GM12878 (cell line): ENCODE measurements at regions not wholly inside any gene's neighbourhood (a gene's known extent, or its start where the extent isn't known, plus 50 kb on each side); places are given as distances from the start of the nearest gene placed in this dataset.

Experiments used
- ATAC-seq: fragments of 200-7000 bp; cut with Tn5 transposase; 3 replicates; pipeline ENCODE4 v1.9.1; 2020; ENCODE audit warnings: mild to moderate bottlenecking, moderate library complexity
- BruUV-seq: library from RNA; stranded (reverse); fragments of 400-500 nt; replicated peaks from 2 replicates; lab custom pipeline; 2021; lab: Mats Ljungman, UMichigan
- CTCF ChIA-PET: fragments of 300-600 bp; sonication (Branson Sonifier 250); formaldehyde crosslinking; extraction: SDS; loops from one replicate; lab custom pipeline; 2021; ENCODE audit warnings: inconsistent platforms; lab: Yijun Ruan, JAX
- POLR2A ChIA-PET: fragments of 350-600 bp; formaldehyde crosslinking; extraction: SDS; loops from one replicate; lab custom pipeline; 2021; ENCODE audit warnings: inconsistent platforms; lab: Charles Lee
- RAD21 ChIA-PET: fragments of 300-600 bp; sonication (Branson Sonifier 250); formaldehyde crosslinking; loops from one replicate; lab custom pipeline; 2023; ENCODE audit warnings: antibody characterized with exemption; ENCODE audit not compliant: unreplicated experiment; lab: Charles Lee
- SMC1A ChIA-PET: fragments of 300-600 bp; sonication (Branson Sonifier 250); formaldehyde crosslinking; loops from one replicate; lab custom pipeline; 2023; ENCODE audit not compliant: unreplicated experiment, uncharacterized antibody; lab: Charles Lee
- DNase-seq: peaks from one replicate; pipeline ENCODE4 v3.0.0-alpha.2; 2011; ENCODE audit warnings: low read depth, low spot score
- FAIRE-seq: peaks from 3 replicates; lab custom pipeline; 2011; peaks lifted over from hg19 to GRCh38; lab: Jason Lieb, UNC
- H2AFZ ChIP-seq: 2 replicates; pipeline ENCODE4 v1.6.0; 2011; ENCODE audit warnings: low read depth, low read length, control low read depth; ENCODE audit not compliant: control insufficient read depth
- H3K27ac ChIP-seq: 2 replicates; pipeline ENCODE4 v1.5.1; 2011; ENCODE audit warnings: control low read depth; ENCODE audit not compliant: control insufficient read depth, insufficient read depth
- H3K27me3 ChIP-seq, 2 experiments: replicated peaks in 1 of 2; 2 replicates each; pipeline versions ENCODE4 v1.6.0 to v1.6.1; 2011; ENCODE audit warnings: low read length in 1 of 2; ENCODE audit not compliant: control insufficient read depth in 2 of 2, insufficient read depth in 2 of 2
- H3K36me3 ChIP-seq, 2 experiments: 2 replicates each; pipeline ENCODE4 v1.5.1; 2011; ENCODE audit warnings: low read length in 1 of 2; ENCODE audit not compliant: control insufficient read depth in 2 of 2, insufficient read depth in 2 of 2
- H3K4me1 ChIP-seq: 2 replicates; pipeline ENCODE4 v1.6.1; 2011; ENCODE audit warnings: mild to moderate bottlenecking, low read length, moderate library complexity, mixed read lengths; ENCODE audit not compliant: control insufficient read depth, insufficient read depth
- H3K4me2 ChIP-seq: 2 replicates; pipeline ENCODE4 v1.6.0; 2011; ENCODE audit warnings: control low read depth; ENCODE audit not compliant: control insufficient read depth, insufficient read depth
- H3K4me3 ChIP-seq: fragments of 200-600 bp; sonication (generic); 2 replicates; pipeline ENCODE4 v1.5.1; 2016
- H3K79me2 ChIP-seq: 2 replicates; pipeline ENCODE4 v1.6.0; 2011; ENCODE audit warnings: low read length; ENCODE audit not compliant: control insufficient read depth, insufficient read depth
- H3K9ac ChIP-seq: 2 replicates; pipeline ENCODE4 v1.8.0; 2011; ENCODE audit warnings: low read length, control low read depth, mixed read lengths; ENCODE audit not compliant: control insufficient read depth, insufficient read depth
- H3K9me3 ChIP-seq: replicated peaks from 3 replicates; pipeline ENCODE4 v1.5.1; 2011; ENCODE audit warnings: mild to moderate bottlenecking, low read length; ENCODE audit not compliant: control insufficient read depth, insufficient read depth
- H4K20me1 ChIP-seq: 2 replicates; pipeline ENCODE4 v1.6.0; 2011; ENCODE audit not compliant: control insufficient read depth, insufficient read depth
- ASH2L ChIP-seq: fragments of 300-600, 200-600 bp; sonication (generic); IDR thresholded peaks from 2 replicates; pipeline ENCODE4 v1.6.1; 2017; ENCODE audit warnings: low read depth, mild to moderate bottlenecking, borderline replicate concordance
- BHLHE40 ChIP-seq, 2 experiments: fragments of 450-650 bp in 1 of 2; IDR thresholded peaks; 2 replicates each; pipeline ENCODE4 v1.6.1; 2011 to 2017; ENCODE audit warnings: low read depth in 2 of 2, borderline replicate concordance in 1 of 2, improper control_type of control experiment in 1 of 2, low read length in 1 of 2, mild to moderate bottlenecking in 1 of 2
- EGR1 ChIP-seq, 2 experiments: IDR thresholded peaks; 1 replicate in 1 of 2; 2 replicates in 1 of 2; pipeline ENCODE4 v1.6.1; 2011 to 2012; ENCODE audit warnings: low read depth in 2 of 2, low read length in 2 of 2, borderline replicate concordance in 1 of 2, mild to moderate bottlenecking in 1 of 2, moderate library complexity in 1 of 2
- EP300 ChIP-seq, 2 experiments: fragments of 150-350 bp in 1 of 2; IDR thresholded peaks; 2 replicates each; pipeline ENCODE4 v1.6.1; 2011 to 2012; ENCODE audit warnings: low read depth in 2 of 2, low read length in 2 of 2, borderline replicate concordance in 1 of 2, improper control_type of control experiment in 1 of 2, inconsistent platforms in 1 of 2; ENCODE audit not compliant: control insufficient read depth in 1 of 2
- ETV6 ChIP-seq, 2 experiments: fragments of 450-650 bp in 1 of 2; IDR thresholded peaks in 1 of 2; conservative IDR thresholded peaks in 1 of 2; 2 replicates each; pipeline ENCODE4 v1.6.1; 2014; ENCODE audit warnings: antibody characterized with exemption in 1 of 2, borderline replicate concordance in 1 of 2, low read depth in 1 of 2, mild to moderate bottlenecking in 1 of 2, moderate library complexity in 1 of 2
- EZH2 ChIP-seq: IDR thresholded peaks from 2 replicates; pipeline ENCODE4 v1.6.1; 2012; ENCODE audit warnings: low read depth, mild to moderate bottlenecking, control low read depth, inconsistent platforms, low read length, borderline replicate concordance; ENCODE audit not compliant: control insufficient read depth
- IKZF1 ChIP-seq: fragments of 450-650 bp; conservative IDR thresholded peaks from 2 replicates; pipeline ENCODE4 v1.6.1; 2017; ENCODE audit warnings: antibody characterized with exemption, mild to moderate bottlenecking
- IKZF2 ChIP-seq, 2 experiments: fragments of 450-650 bp; IDR thresholded peaks; 2 replicates each; pipeline ENCODE4 v1.6.1; 2017; ENCODE audit warnings: mild to moderate bottlenecking in 2 of 2, moderate library complexity in 2 of 2
- MYB ChIP-seq: fragments of 150-350 bp; IDR thresholded peaks from 2 replicates; pipeline ENCODE4 v1.6.1; 2014; ENCODE audit warnings: mild to moderate bottlenecking, low read depth, low read length, borderline replicate concordance
- NFXL1 ChIP-seq: fragments of 450-650 bp; IDR thresholded peaks from 2 replicates; pipeline ENCODE4 v1.6.1; 2017; ENCODE audit warnings: antibody characterized with exemption, mild to moderate bottlenecking, borderline replicate concordance
- NFYB ChIP-seq: IDR thresholded peaks from 2 replicates; pipeline ENCODE4 v1.6.1; 2011; ENCODE audit warnings: low read depth, mild to moderate bottlenecking, low read length, improper control_type of control experiment, moderate library complexity; ENCODE audit not compliant: insufficient read depth
- POLR2AphosphoS5 ChIP-seq: IDR thresholded peaks from 2 replicates; pipeline ENCODE4 v1.6.1; 2011; ENCODE audit warnings: mild to moderate bottlenecking, low read length, inconsistent platforms
- RUNX3 ChIP-seq: IDR thresholded peaks from 2 replicates; pipeline ENCODE4 v1.6.1; 2012; ENCODE audit warnings: low read length, inconsistent platforms
- SUPT20H ChIP-seq: IDR thresholded peaks from 2 replicates; pipeline ENCODE4 v1.6.1; 2011; ENCODE audit warnings: low read depth, mild to moderate bottlenecking, low read length, moderate library complexity, borderline replicate concordance; ENCODE audit not compliant: control insufficient read depth
- ZNF24 ChIP-seq: fragments of 450-650 bp; IDR thresholded peaks from 2 replicates; pipeline ENCODE4 v1.6.1; 2017; ENCODE audit warnings: antibody characterized with exemption, mild to moderate bottlenecking
- ZZZ3 ChIP-seq: IDR thresholded peaks from 2 replicates; pipeline ENCODE4 v1.6.1; 2011; ENCODE audit warnings: low read depth; ENCODE audit not compliant: control insufficient read depth, insufficient read length
- WGBS: methylation state at CpG from one replicate; pipeline ENCODE4 v1.1.6; 2016; ENCODE audit warnings: low lambda C conversion rate; ENCODE audit not compliant: insufficient replicate concordance, insufficient coverage; ENCODE audit errors: missing lambda C conversion rate; 5-methylcytosine and 5-hydroxymethylcytosine counted together
- in situ Hi-C: fragments of 300-500 bp; cut with MboI; formaldehyde crosslinking; loops from 9 replicates; pipeline ENCODE4 v1.14.3; 2018; ENCODE audit warnings: mixed read lengths
- intact Hi-C: fragments of 100-400 bp; cut with micrococcal nuclease; formaldehyde crosslinking; loops from one replicate; pipeline ENCODE4 v1.14.2; 2022; ENCODE audit not compliant: unreplicated experiment
- TF ChIP-seq, protein P1 (sequence below): IDR thresholded peaks from 2 replicates; pipeline ENCODE4 v1.6.1; 2011; ENCODE audit warnings: low read depth, low read length, improper control_type of control experiment, borderline replicate concordance

DNA sequence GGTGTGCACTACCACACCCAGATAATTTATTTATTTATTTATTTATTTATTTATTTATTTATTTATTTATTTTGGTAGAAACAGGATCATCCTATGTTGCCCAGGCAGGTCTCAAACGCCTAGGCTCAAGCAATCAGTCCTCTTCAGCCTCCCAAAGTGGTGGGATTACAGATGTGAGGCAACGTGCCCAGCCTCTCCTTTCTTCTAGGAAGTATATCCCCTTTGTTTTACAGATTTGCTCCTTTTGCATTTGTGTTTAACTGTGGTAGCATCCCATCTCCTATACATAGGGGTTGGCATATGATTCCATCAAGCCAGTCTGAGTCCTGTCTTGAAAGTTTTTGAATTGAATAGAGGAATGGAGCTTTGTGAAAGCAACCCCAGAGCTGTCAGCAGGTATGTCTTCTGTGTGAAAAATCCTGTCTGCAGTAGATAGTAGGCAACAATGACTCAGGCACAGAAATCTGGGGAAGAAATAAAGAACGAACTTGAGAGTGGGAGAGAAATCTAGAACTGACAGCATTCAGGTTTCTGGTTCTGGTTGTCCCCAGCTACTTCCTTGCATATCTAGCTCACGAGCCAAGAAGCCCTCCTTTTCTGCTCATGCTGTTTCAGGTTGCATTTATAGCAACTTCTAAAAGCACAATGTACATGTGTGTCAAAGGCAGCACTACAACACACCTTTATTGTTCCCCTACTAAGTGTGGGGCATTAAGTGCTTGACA lies 113.7 kb upstream of the LSM6 start (continued):
- no peak for TF ChIP-seq EGR1 (IDR thresholded peaks at IDR 0.05; ENCODE audit: borderline replicate concordance in 1 of 2, low read depth in 2 of 2, low read length in 2 of 2)
- TF ChIP-seq ZZZ3 = no peak
- peak in 1 of 2 experiments; percentile 50; a peak in 1 of 4 replicates for TF ChIP-seq ETV6 (conservative IDR thresholded peaks at IDR 0.05 in 1 of 2, IDR thresholded peaks at IDR 0.05 in 1 of 2; ENCODE audit: borderline replicate concordance in 1 of 2, low read depth in 1 of 2)
- peak; percentile 4; the same call in 1 of the 2 replicates for TF ChIP-seq RUNX3
- TF ChIP-seq NFYB = no peak
- no peak for TF ChIP-seq ASH2L
- no peak for TF ChIP-seq SUPT20H
- no peak for TF ChIP-seq EZH2

- no peak overlapping the region for H3K4me3 ChIP-seq
- H3K9me3 ChIP-seq = no peaks in the 10 kb centered on the region; the same call in 2 of the 3 replicates
- FAIRE-seq (peak; percentile 88), ATAC-seq (peak; percentile 86), DNase-seq (peak; percentile 84)
- H3K4me1 ChIP-seq = peaks cover 50% of the 10 kb centered on the region
- no peak overlapping the region for H2AFZ ChIP-seq
- peak overlapping the region; percentile 75 for H3K4me2 ChIP-seq
- ChIA-PET SMC1A (interaction anchor here (0.6 to 5.5 kb wide), 12 partner anchors 9 to 513 kb away, joined by 3 to 33 read pairs (median 4); no protein-coding TSS in a partner anchor), CTCF (interaction anchor here (0.7 to 2.4 kb wide), 5 partner anchors 9 to 109 kb away, joined by 3 to 15 read pairs (median 4); no protein-coding TSS in a partner anchor), RAD21 (interaction anchor here (1.0 to 2.9 kb wide), 10 partner anchors 10 to 814 kb away, joined by 3 to 14 read pairs (median 4); no protein-coding TSS in a partner anchor), POLR2A (interaction anchor here (0.7 to 2.1 kb wide), 3 partner anchors 13 to 130 kb away, joined by 3 to 5 read pairs (median 4); no protein-coding TSS in a partner anchor)
- no peaks in the 10 kb centered on the region; a peak in 1 of 4 replicates for H3K36me3 ChIP-seq
- BruUV-seq = no TSS peak
- intact Hi-C loops = loop anchor here (2.0 to 5.0 kb wide), 2 partner anchors 37 to 73 kb away; no protein-coding TSS in a partner anchor
- no peaks in the 10 kb centered on the region for H3K27me3 ChIP-seq
- H4K20me1 ChIP-seq = no peaks in the 10 kb centered on the region
- H3K27ac ChIP-seq = peak overlapping the region; percentile 86
- peaks cover 3% of the 10 kb centered on the region; the same call in 1 of the 2 replicates for H3K79me2 ChIP-seq
- in situ Hi-C loops = no loop called here
- H3K9ac ChIP-seq = no peak overlapping the region; the same call in 1 of the 2 replicates
- WGBS = 0% methylated on average over 3 of the region's 3 CpGs
- TF ChIP-seq ETV6 (conservative IDR thresholded peaks at IDR 0.05 in 1 of 2, IDR thresholded peaks at IDR 0.05 in 1 of 2; ENCODE audit: borderline replicate concordance in 1 of 2, low read depth in 1 of 2) (peak in 1 of 2 experiments; percentile 100; a peak in 2 of 4 replicates), NFXL1 (no peak), EP300 (IDR thresholded peaks at IDR 0.05; ENCODE audit: borderline replicate concordance in 1 of 2, control insufficient read depth in 1 of 2, low read depth in 2 of 2, low read length in 2 of 2) (peak; percentile 31 to 73; a peak in 3 of 4 replicates), ZNF24 (no peak), MYB (no peak), IKZF1 (peak; percentile 82), POLR2AphosphoS5 (no peak), IKZF2 (IDR thresholded peaks at IDR 0.05) (peak; percentile 78 to 86), BHLHE40 (IDR thresholded peaks at IDR 0.05; ENCODE audit: borderline replicate concordance in 1 of 2, low read depth in 2 of 2, low read length in 1 of 2) (peak in 1 of 2 experiments; percentile 35; a peak in 1 of 4 replicates)
- TF ChIP-seq, protein P1, sequence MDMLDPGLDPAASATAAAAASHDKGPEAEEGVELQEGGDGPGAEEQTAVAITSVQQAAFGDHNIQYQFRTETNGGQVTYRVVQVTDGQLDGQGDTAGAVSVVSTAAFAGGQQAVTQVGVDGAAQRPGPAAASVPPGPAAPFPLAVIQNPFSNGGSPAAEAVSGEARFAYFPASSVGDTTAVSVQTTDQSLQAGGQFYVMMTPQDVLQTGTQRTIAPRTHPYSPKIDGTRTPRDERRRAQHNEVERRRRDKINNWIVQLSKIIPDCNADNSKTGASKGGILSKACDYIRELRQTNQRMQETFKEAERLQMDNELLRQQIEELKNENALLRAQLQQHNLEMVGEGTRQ = no peak
These were observed 115.7 kb upstream of the LSM6 start for GRCh38 chr4:146059865-146060264.
